Fibroblast of lung (primary cell): ENCODE measurements at regions not wholly inside any gene's neighbourhood (a gene's known extent, or its start where the extent isn't known, plus 50 kb on each side); places are given as distances from the start of the nearest gene placed in this dataset.
A peak's percentile ranks its signal among the peaks of the same experiment; 100 is the strongest.

Experiments
- DNase-seq, 2 donors: peaks; one replicate each; pipeline versions ENCODE4 v3.0.0 to v3.0.0-alpha.2; 2010; ENCODE audit warnings: low read depth in 2 of 2
- H2AFZ ChIP-seq: 2 replicates; pipeline ENCODE4 v1.5.1; 2012; ENCODE audit warnings: low read length, control low read depth, inconsistent platforms
- H3K27ac ChIP-seq: 2 replicates; pipeline ENCODE4 v1.5.1; 2011; ENCODE audit warnings: low read length, control low read depth; ENCODE audit not compliant: insufficient read depth
- H3K27me3 ChIP-seq: 2 replicates; pipeline ENCODE4 v1.5.1; 2011; ENCODE audit warnings: mild to moderate bottlenecking, low read length; ENCODE audit not compliant: control insufficient read depth, insufficient read depth
- H3K36me3 ChIP-seq: 2 replicates; pipeline ENCODE4 v1.5.1; 2011; ENCODE audit warnings: low read length; ENCODE audit not compliant: control insufficient read depth, insufficient read depth
- H3K4me1 ChIP-seq: 2 replicates; pipeline ENCODE4 v1.5.1; 2011; ENCODE audit warnings: low read length; ENCODE audit not compliant: control insufficient read depth, insufficient read depth; ENCODE audit errors: extremely low read depth
- H3K4me2 ChIP-seq: 2 replicates; pipeline ENCODE4 v1.5.1; 2011; ENCODE audit warnings: low read length, control low read depth; ENCODE audit not compliant: insufficient read depth; ENCODE audit errors: extremely low read depth
- H3K4me3 ChIP-seq, 4 experiments: fragments of 200-600 bp in 1 of 4; sonication (generic) in 1 of 4; replicated peaks in 1 of 4; 2 replicates each; pipeline ENCODE4 v1.5.1; 2011 to 2016; ENCODE audit warnings: low read length in 4 of 4, low read depth in 3 of 4, mild to moderate bottlenecking in 3 of 4, control low read depth in 2 of 4, inconsistent platforms in 1 of 4, mixed read lengths in 1 of 4; ENCODE audit not compliant: insufficient read depth in 1 of 4; ENCODE audit errors: control extremely low read depth in 1 of 4
- H3K79me2 ChIP-seq: 2 replicates; pipeline ENCODE4 v1.5.1; 2012; ENCODE audit warnings: mild to moderate bottlenecking, low read length, inconsistent platforms; ENCODE audit not compliant: control insufficient read depth, insufficient read depth
- H3K9ac ChIP-seq: 2 replicates; pipeline ENCODE4 v1.5.1; 2011; ENCODE audit warnings: mild to moderate bottlenecking, low read length, control low read depth; ENCODE audit not compliant: insufficient read depth
- H3K9me3 ChIP-seq: 2 replicates; pipeline ENCODE4 v1.5.1; 2012; ENCODE audit warnings: low read depth, low read length; ENCODE audit not compliant: control insufficient read depth, insufficient read depth
- H4K20me1 ChIP-seq: 2 replicates; pipeline ENCODE4 v1.5.1; 2011; ENCODE audit warnings: low read length; ENCODE audit not compliant: control insufficient read depth, insufficient read depth; ENCODE audit errors: extremely low read depth
- CTCF ChIP-seq, 2 donors: IDR thresholded peaks in 1 of 2; conservative IDR thresholded peaks in 1 of 2; 1 replicate in 1 of 2; 2 replicates in 1 of 2; pipeline ENCODE4 v1.5.1; 2011 to 2012; ENCODE audit warnings: low read length in 2 of 2, control low read depth in 1 of 2, inconsistent platforms in 1 of 2, low read depth in 1 of 2, mild to moderate bottlenecking in 1 of 2
- EZH2 ChIP-seq: IDR thresholded peaks from 2 replicates; pipeline ENCODE4 v1.5.1; 2012; ENCODE audit warnings: low read length, control low read depth, mild to moderate bottlenecking; ENCODE audit errors: missing control alignments

GRCh38 chr9:91073811-91074771, 272.5 kb downstream of the SYK start:
- no peaks in the 10 kb centered on the region for H4K20me1 ChIP-seq
- TF ChIP-seq EZH2 (no peak), CTCF (conservative IDR thresholded peaks at IDR 0.05 in 1 of 2, IDR thresholded peaks at IDR 0.05 in 1 of 2; ENCODE audit: low read depth in 1 of 2, low read length in 2 of 2) (no peak)
- no peaks in the 10 kb centered on the region for H3K79me2 ChIP-seq
- no peak overlapping the region for H3K9ac ChIP-seq
- H3K36me3 ChIP-seq: no peaks in the 10 kb centered on the region
- H3K4me2 ChIP-seq: no peak overlapping the region
- H3K27ac ChIP-seq: no peak overlapping the region
- DNase-seq: no peak
- H3K4me1 ChIP-seq: peaks cover 14% of the 10 kb centered on the region
- no peak overlapping the region for H2AFZ ChIP-seq
- H3K4me3 ChIP-seq: no peak overlapping the region
- no peaks in the 10 kb centered on the region for H3K27me3 ChIP-seq
- H3K9me3 ChIP-seq: no peaks in the 10 kb centered on the region

GRCh38 chr9:91074866-91075265, 273.2 kb downstream of the SYK start:
- Histone ChIP-seq H3K4me3 (no peak overlapping the region), H3K4me2 (no peak overlapping the region), H3K79me2 (no peaks in the 10 kb centered on the region), H3K9ac (no peak overlapping the region), H4K20me1 (no peaks in the 10 kb centered on the region), H3K27ac (no peak overlapping the region), H3K36me3 (no peaks in the 10 kb centered on the region), H3K4me1 (peaks cover 14% of the 10 kb centered on the region), H2AFZ (no peak overlapping the region), H3K9me3 (no peaks in the 10 kb centered on the region), H3K27me3 (no peaks in the 10 kb centered on the region)
- no peak for DNase-seq
- no peak for TF ChIP-seq CTCF (conservative IDR thresholded peaks at IDR 0.05 in 1 of 2, IDR thresholded peaks at IDR 0.05 in 1 of 2; ENCODE audit: low read depth in 1 of 2, low read length in 2 of 2)
- no peak for TF ChIP-seq EZH2

GRCh38 chr9:91075279-91075678, 273.7 kb downstream of the SYK start:
- Histone ChIP-seq H3K4me3 (no peak overlapping the region), H3K79me2 (no peaks in the 10 kb centered on the region), H3K4me1 (peaks cover 14% of the 10 kb centered on the region), H3K9me3 (no peaks in the 10 kb centered on the region), H3K27ac (no peak overlapping the region), H4K20me1 (no peaks in the 10 kb centered on the region), H3K9ac (no peak overlapping the region), H3K36me3 (no peaks in the 10 kb centered on the region), H2AFZ (no peak overlapping the region), H3K4me2 (no peak overlapping the region), H3K27me3 (no peaks in the 10 kb centered on the region)
- DNase-seq: peak in 1 of 2 donors; percentile 9
- TF ChIP-seq EZH2 (no peak), CTCF (conservative IDR thresholded peaks at IDR 0.05 in 1 of 2, IDR thresholded peaks at IDR 0.05 in 1 of 2; ENCODE audit: low read depth in 1 of 2, low read length in 2 of 2) (no peak)
